Adrenal gland (tissue), 9 donors: ENCODE measurements at regions not wholly inside any gene's neighbourhood (a gene's known extent, or its start where the extent isn't known, plus 50 kb on each side); places are given as distances from the start of the nearest gene placed in this dataset.

Experiments
- DNase-seq, 7 donors: peaks; one replicate each; pipeline ENCODE4 v3.0.0-alpha.2; 2019 to 2020
- H3K27ac ChIP-seq, 5 donors: fragments of 200-600 bp; sonication (generic) in 4 of 5; 1 replicate in 3 of 5; 2 replicates in 2 of 5; pipeline versions ENCODE4 v1.5.1 to v1.8.0; 2016 to 2020; ENCODE audit warnings: mild to moderate bottlenecking in 1 of 5
- H3K27me3 ChIP-seq: fragments of 200-600 bp; 2 replicates; pipeline ENCODE4 v1.8.0; 2021
- H3K36me3 ChIP-seq, 2 donors: fragments of 200-600 bp; replicated peaks in 1 of 2; 1 replicate in 1 of 2; 2 replicates in 1 of 2; pipeline versions ENCODE4 v1.5.1 to v1.8.0; 2018 to 2022
- H3K4me1 ChIP-seq, 2 donors: fragments of 200-600 bp; replicated peaks in 1 of 2; 1 replicate in 1 of 2; 2 replicates in 1 of 2; pipeline versions ENCODE4 v1.5.1 to v1.8.0; 2018 to 2021
- H3K4me3 ChIP-seq, 4 donors: fragments of 200-600 bp; sonication (generic) in 3 of 4; one replicate each; pipeline ENCODE4 v1.5.1; 2016 to 2018
- H3K9me3 ChIP-seq, 3 donors: fragments of 200-600 bp; sonication (generic) in 1 of 3; replicated peaks in 1 of 3; 1 replicate in 2 of 3; 2 replicates in 1 of 3; pipeline versions ENCODE4 v1.5.1 to v1.8.0; 2016 to 2021
- CTCF ChIP-seq, 6 experiments: fragments of 450-650 bp in 4 of 6; fragments of 200-600 bp in 2 of 6; sonication (generic) in 1 of 6; IDR thresholded peaks; 1 replicate in 5 of 6; 2 replicates in 1 of 6; pipeline versions ENCODE4 v1.5.1 to v1.8.0; 2016 to 2021; ENCODE audit warnings: antibody characterized with exemption in 6 of 6, mild to moderate bottlenecking in 2 of 6, moderate library complexity in 1 of 6
- POLR2A ChIP-seq, 2 donors: fragments of 450-650 bp; IDR thresholded peaks; one replicate each; pipeline ENCODE4 v1.6.1; 2017; ENCODE audit warnings: antibody characterized with exemption in 2 of 2, mild to moderate bottlenecking in 2 of 2, moderate library complexity in 1 of 2
- WGBS, 4 donors: extraction: QIAGEN DNeasy Blood & Tissue Kit in 2 of 4; methylation state at CpG; one replicate each; pipeline versions ENCODE4 v1.1.5 to v1.1.7; 2013 to 2017; 5-methylcytosine and 5-hydroxymethylcytosine counted together
- intact Hi-C, 2 donors: fragments of 100-400 bp; cut with DNase I; formaldehyde crosslinking; loops; one replicate each; pipeline versions ENCODE4 v1.14.1 to v1.15.0; 2022 to 2023
- donor health status: healthy with polysubstance abuse.
- donor health status: Bipolar disorder and iron deficiency.
- donor health status: DM: yes; HTN: yes; CAD: no.
- donor health status: DM: no; HTN: no; CAD: no.
- donor health status: DM: no; HTN: no; CAD: no.

- intact Hi-C loops, result no loop called here
- no peak overlapping the region for H3K4me3 ChIP-seq
- peaks cover 0 to 15% of the 10 kb centered on the region in 2 donors for H3K4me1 ChIP-seq
- WGBS, 4 donors, result 66 to 90% (median 80%) methylated on average over 1 of the region's 1 CpG
- DNase-seq, result no peak
- H3K27me3 ChIP-seq, result no peaks in the 10 kb centered on the region
- TF ChIP-seq CTCF (IDR thresholded peaks at IDR 0.05) (no peak), POLR2A (IDR thresholded peaks at IDR 0.05) (no peak)
- no peaks in the 10 kb centered on the region for H3K9me3 ChIP-seq
- no peaks in the 10 kb centered on the region for H3K36me3 ChIP-seq
- H3K27ac ChIP-seq, result no peak overlapping the region
Measured at GRCh38 chr4:185994750-185995149, 74.2 kb upstream of the TLR3 start.

GRCh38 chr4:185995665-185996064 lies 73.3 kb upstream of the TLR3 start:
- Histone ChIP-seq H3K36me3 (no peaks in the 10 kb centered on the region), H3K4me1 (peaks cover 0 to 15% of the 10 kb centered on the region in 2 donors), H3K27me3 (no peaks in the 10 kb centered on the region), H3K4me3 (no peak overlapping the region), H3K27ac (no peak overlapping the region), H3K9me3 (no peaks in the 10 kb centered on the region)
- no peak for DNase-seq
- no peak for TF ChIP-seq POLR2A (IDR thresholded peaks at IDR 0.05)
- no peak for TF ChIP-seq CTCF (IDR thresholded peaks at IDR 0.05)
- intact Hi-C loops, result no loop called here
- WGBS, 4 donors, result 80 to 98% (median 93%) methylated on average over 6 of the region's 6 CpGs

DNA sequence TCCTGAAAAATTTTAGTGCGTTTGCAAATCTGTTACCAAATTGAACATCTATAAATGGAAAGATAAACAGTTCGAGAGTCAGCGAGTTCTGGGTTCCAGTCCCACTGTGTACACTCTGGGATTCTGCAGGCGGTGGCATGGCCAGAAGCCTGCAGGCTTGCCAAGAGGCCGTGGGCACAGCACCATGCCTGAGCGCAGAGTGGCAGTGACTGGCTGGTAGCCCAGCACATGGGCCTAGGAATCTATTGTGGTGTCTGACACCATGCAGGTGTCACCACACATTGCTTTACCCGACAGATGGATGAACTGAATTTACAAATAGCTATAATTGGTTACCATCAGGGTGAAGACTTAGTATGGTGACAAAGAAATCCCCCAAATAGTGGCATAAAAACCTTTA lies 71.7 kb upstream of the TLR3 start:
- TF ChIP-seq POLR2A (IDR thresholded peaks at IDR 0.05) (no peak), CTCF (IDR thresholded peaks at IDR 0.05) (no peak)
- Histone ChIP-seq H3K27ac (no peak overlapping the region), H3K36me3 (no peaks in the 10 kb centered on the region), H3K4me1 (peaks cover 0 to 10% of the 10 kb centered on the region in 2 donors), H3K4me3 (no peak overlapping the region), H3K9me3 (no peaks in the 10 kb centered on the region), H3K27me3 (no peaks in the 10 kb centered on the region)
- no peak for DNase-seq
- 91 to 96% (median 93%) methylated on average over 7 of the region's 7 CpGs for WGBS, 4 donors
- intact Hi-C loops, result no loop called here

DNA sequence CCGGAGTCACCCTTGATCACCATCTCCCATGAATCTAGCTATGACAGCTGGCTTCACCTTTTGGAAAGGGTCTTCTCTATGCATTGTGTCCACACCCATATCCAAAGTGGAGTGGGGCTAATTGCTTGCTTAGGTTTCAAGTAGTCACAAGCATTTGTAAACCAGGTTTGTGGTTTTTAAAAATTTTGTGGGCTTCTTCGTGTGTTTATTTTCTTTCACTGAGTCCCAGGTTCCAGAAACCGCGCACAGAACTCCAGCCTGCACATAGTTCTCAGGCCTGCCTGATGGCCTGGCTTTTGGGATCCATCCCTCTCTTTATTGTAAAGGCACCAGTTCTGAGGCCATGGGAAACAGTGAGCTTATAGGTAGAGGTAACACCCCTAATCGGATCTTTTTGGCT lies 70.2 kb upstream of the TLR3 start:
- Histone ChIP-seq H3K36me3 (no peaks in the 10 kb centered on the region), H3K4me1 (no peaks in the 10 kb centered on the region), H3K27me3 (no peaks in the 10 kb centered on the region), H3K4me3 (no peak overlapping the region), H3K27ac (no peak overlapping the region), H3K9me3 (no peaks in the 10 kb centered on the region)
- intact Hi-C loops, result no loop called here
- no peak for DNase-seq
- WGBS, 4 donors, result 82 to 90% (median 86%) methylated on average over 5 of the region's 5 CpGs
- TF ChIP-seq POLR2A (IDR thresholded peaks at IDR 0.05) (no peak), CTCF (IDR thresholded peaks at IDR 0.05) (no peak)
